ENCODE measurements at regions not wholly inside any gene's neighbourhood (a gene's known extent, or its start where the extent isn't known, plus 50 kb on each side); places are given as distances from the start of the nearest gene placed in this dataset.

DNA sequence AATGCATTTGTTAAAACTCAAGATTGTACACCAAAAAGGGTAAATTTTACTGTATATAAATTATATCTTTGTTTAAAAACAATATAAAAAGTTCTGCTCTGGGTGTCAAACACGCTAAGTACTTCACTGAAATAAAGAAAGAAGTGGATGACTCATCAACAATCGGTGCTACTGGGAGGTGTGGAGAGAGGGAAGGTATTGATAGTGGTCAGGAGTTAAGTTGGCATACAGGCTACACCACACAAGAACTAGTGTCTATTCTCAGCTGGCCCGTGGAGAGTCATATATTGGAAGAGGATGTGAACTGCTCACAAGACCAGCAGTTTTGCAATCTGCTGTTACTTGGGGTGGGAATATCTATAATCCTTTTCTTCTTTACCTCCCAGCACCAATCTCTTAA lies 145.7 kb upstream of the TRPC7 start:
- no peak overlapping the region for H3K27ac ChIP-seq
- TF ChIP-seq, protein P1, sequence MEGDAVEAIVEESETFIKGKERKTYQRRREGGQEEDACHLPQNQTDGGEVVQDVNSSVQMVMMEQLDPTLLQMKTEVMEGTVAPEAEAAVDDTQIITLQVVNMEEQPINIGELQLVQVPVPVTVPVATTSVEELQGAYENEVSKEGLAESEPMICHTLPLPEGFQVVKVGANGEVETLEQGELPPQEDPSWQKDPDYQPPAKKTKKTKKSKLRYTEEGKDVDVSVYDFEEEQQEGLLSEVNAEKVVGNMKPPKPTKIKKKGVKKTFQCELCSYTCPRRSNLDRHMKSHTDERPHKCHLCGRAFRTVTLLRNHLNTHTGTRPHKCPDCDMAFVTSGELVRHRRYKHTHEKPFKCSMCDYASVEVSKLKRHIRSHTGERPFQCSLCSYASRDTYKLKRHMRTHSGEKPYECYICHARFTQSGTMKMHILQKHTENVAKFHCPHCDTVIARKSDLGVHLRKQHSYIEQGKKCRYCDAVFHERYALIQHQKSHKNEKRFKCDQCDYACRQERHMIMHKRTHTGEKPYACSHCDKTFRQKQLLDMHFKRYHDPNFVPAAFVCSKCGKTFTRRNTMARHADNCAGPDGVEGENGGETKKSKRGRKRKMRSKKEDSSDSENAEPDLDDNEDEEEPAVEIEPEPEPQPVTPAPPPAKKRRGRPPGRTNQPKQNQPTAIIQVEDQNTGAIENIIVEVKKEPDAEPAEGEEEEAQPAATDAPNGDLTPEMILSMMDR (conservative IDR thresholded peaks at IDR 0.05): no peak

DNA sequence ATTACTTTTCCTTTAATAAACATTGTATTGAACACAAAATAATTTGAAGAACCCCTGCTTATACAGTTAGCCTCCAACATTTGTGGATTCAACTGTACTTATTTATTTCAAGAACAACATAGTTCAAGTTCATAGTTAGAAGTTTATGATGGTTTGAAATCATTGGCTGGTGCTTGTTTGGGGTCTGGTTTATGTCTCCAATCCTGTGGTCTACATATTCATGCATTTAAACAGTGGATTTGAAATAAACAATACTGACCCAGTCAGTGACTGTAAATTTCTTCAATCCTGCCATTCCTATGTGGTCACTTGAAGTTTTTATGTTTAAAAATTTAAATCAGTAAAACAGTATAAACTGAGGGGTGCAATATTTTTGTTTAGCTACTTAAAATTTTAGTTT lies 145.1 kb upstream of the TRPC7 start:
- H3K27ac ChIP-seq: no peak overlapping the region
- TF ChIP-seq, protein P1 (conservative IDR thresholded peaks at IDR 0.05): no peak

DNA sequence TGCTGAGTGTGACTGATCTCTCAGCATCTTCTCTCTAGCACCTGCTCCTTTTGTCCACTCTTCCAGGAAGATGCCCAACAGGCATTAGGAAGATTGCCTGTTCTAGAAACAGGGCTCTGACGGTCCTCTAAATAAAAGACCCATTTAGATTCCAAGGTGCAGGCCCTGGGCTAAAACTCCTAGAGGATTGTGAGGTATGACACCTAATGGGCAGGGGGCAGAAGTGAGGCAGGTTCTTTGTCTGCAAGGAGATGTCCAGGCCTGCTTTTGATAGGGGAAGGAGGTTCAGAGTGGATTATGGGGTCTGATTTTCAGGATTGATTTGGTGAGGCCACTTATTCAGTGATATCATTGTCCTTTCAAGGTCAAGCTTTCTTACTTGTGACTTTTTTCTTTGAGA lies 140.8 kb upstream of the TRPC7 start:
- TF ChIP-seq, protein P1 (conservative IDR thresholded peaks at IDR 0.05): no peak
- no peak overlapping the region for H3K27ac ChIP-seq

DNA sequence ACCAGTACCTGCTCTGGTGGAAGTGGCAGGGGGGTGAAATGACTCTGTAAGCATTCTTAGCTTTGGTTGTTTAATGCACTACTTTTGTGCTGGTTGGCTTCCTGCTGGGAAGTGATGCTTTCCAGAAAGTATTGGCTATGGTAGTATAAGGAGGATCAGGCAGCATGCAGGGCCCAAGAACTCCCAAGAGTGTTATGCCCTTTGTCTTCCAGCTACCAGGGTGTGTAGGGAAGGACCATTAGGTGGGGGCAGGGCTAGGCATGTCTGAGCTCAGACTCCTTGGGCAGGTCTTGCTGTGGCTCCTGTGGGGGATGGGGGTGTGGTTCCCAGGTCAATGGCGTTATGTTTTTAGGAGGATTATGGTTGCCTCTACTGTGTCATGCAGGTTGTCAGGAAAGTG lies 135.8 kb upstream of the TRPC7 start:
- no peak overlapping the region for H3K27ac ChIP-seq
- TF ChIP-seq, protein P1 (conservative IDR thresholded peaks at IDR 0.05): no peak

DNA sequence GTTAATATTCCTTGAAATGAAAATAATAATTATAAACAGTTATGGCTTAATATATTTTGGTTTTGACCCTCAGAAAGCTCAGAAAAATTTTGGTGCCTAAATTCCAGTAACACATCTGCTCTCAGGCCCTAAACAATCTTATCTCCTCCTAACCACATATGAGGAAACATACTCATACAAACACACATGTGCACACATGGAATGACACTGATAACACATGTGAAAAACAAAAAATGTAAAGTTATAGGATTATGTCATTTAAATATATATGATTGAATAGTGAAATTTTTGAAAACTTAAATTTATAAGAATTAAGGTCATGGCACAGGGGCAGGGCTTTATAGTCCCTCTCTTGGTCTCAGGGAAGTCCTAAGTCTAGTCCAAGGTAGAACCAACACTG lies 127.2 kb upstream of the TRPC7 start:
- no peak overlapping the region for H3K27ac ChIP-seq
- TF ChIP-seq, protein P1 (conservative IDR thresholded peaks at IDR 0.05): no peak

DNA sequence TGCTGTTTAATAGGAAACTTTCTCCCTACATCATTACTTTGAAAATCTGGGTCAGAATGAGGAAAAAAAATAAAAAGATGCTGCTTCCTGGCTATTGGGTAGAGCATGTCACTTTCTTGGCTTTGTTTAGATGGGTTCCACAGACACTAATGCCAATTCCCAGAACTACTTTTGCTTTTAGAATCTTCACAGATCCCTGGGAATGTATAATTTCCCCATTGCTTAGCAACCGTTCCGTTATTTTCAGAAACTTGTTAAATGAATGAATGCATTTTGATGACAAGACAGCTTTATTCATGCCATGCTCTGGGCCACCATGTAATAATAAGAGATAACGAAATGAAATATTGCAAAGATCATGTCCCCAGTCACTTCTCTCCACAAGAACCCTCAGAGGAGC lies 126.5 kb upstream of the TRPC7 start:
- H3K27ac ChIP-seq: no peak overlapping the region
- TF ChIP-seq, protein P1 (conservative IDR thresholded peaks at IDR 0.05): no peak

DNA sequence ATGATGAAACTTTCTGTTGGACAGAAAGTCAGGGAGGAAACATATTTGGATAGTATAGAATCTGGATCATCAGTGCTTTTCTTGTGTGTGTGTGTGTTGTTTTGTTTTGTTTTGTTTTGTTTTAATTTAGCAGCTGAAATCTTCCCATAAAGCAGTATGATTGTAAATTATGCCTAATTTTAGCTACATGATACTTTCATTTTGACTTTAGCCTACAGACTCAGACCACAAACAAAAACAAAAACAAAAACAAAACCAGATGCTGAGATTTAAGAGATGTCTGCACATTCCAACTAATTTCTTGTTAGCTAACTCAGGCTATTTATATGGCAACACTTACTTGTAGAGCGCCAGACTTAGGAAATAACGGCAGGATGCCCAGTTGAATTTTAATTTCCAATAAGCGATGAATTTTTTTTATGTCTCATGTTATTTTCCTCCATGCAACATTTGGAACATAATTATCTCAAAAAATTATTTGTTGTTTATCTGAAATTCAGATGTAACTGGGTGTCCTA lies 119.5 kb upstream of the TRPC7 start:
- TF ChIP-seq, protein P1 (conservative IDR thresholded peaks at IDR 0.05): no peak

More for the DNA sequence above, 119.5 kb upstream of the TRPC7 start:
- H3K27ac ChIP-seq: no peak overlapping the region
